HepG2 (cell line): ENCODE measurements at regions not wholly inside any gene's neighbourhood (a gene's known extent, or its start where the extent isn't known, plus 50 kb on each side); places are given as distances from the start of the nearest gene placed in this dataset.

ENCODE experiments used
- ATAC-seq: fragments of 200-7000 bp; cut with Tn5 transposase; 3 replicates; pipeline ENCODE4 v1.9.1; 2020; ENCODE audit warnings: mild to moderate bottlenecking, moderate library complexity
- BruUV-seq: library from RNA; stranded (reverse); fragments of 400-500 nt; replicated peaks from 2 replicates; lab custom pipeline; 2021; lab: Mats Ljungman, UMichigan
- CTCF ChIA-PET: fragments of 300-600 bp; formaldehyde crosslinking; extraction: SDS; loops from one replicate; lab custom pipeline; 2021; ENCODE audit warnings: low total read pairs, inconsistent platforms, low intra/inter-chr PET ratio; lab: Yijun Ruan, JAX
- POLR2A ChIA-PET: fragments of 350-600 bp; sonication (Branson Sonifier 250); formaldehyde crosslinking; loops from one replicate; lab custom pipeline; 2020; ENCODE audit warnings: antibody characterized with exemption, inconsistent platforms; lab: Yijun Ruan, JAX
- DNase-seq: peaks from one replicate; pipeline ENCODE4 v3.0.0-alpha.2; 2015; ENCODE audit warnings: low spot score
- FAIRE-seq: peaks from 3 replicates; lab custom pipeline; 2011; peaks lifted over from hg19 to GRCh38; lab: Jason Lieb, UNC
- H2AFZ ChIP-seq: one replicate; pipeline ENCODE4 v1.6.1; 2011; ENCODE audit warnings: low read length, inconsistent platforms
- H3K27ac ChIP-seq: fragments of 300-600 bp; 3 replicates; pipeline ENCODE4 v1.8.0; 2011; ENCODE audit warnings: mixed run types, mild to moderate bottlenecking, mixed read lengths, low read length, inconsistent platforms; ENCODE audit not compliant: insufficient read depth; ENCODE audit errors: extremely low read length
- H3K27me3 ChIP-seq, 2 experiments: fragments of 200-600 bp in 1 of 2; 2 replicates in 1 of 2; 3 replicates in 1 of 2; pipeline versions ENCODE4 v1.6.0 to v1.8.0; 2011; ENCODE audit warnings: low read length in 2 of 2, mild to moderate bottlenecking in 2 of 2, moderate library complexity in 2 of 2, inconsistent platforms in 1 of 2; ENCODE audit not compliant: insufficient read depth in 2 of 2, control insufficient read depth in 1 of 2
- H3K36me3 ChIP-seq, 2 experiments: fragments of 200-600 bp in 1 of 2; replicated peaks in 1 of 2; 2 replicates in 1 of 2; 3 replicates in 1 of 2; pipeline versions ENCODE4 v1.5.1 to v1.8.0; 2011; ENCODE audit warnings: low read length in 2 of 2, inconsistent platforms in 1 of 2; ENCODE audit not compliant: insufficient read depth in 2 of 2, control insufficient read depth in 1 of 2
- H3K4me1 ChIP-seq: 2 replicates; pipeline ENCODE4 v1.5.1; 2012; ENCODE audit warnings: low read length, inconsistent platforms; ENCODE audit not compliant: insufficient read depth
- H3K4me2 ChIP-seq: 2 replicates; pipeline ENCODE4 v1.6.0; 2011; ENCODE audit warnings: low read depth, low read length, inconsistent platforms
- H3K4me3 ChIP-seq, 3 experiments: fragments of 200-600 bp in 1 of 3; sonication (generic), shearing (Covaris generic) in 1 of 3; replicated peaks in 1 of 3; 2 replicates each; pipeline ENCODE4 v1.5.1; 2011 to 2016; ENCODE audit warnings: low read length in 3 of 3, inconsistent platforms in 2 of 3, low read depth in 2 of 3, mild to moderate bottlenecking in 2 of 3, control low read depth in 1 of 3, mixed read lengths in 1 of 3; ENCODE audit not compliant: insufficient read depth in 1 of 3
- H3K79me2 ChIP-seq: one replicate; pipeline ENCODE4 v1.6.1; 2011; ENCODE audit warnings: low read length, inconsistent platforms; ENCODE audit not compliant: insufficient read depth
- H3K9ac ChIP-seq: 2 replicates; pipeline ENCODE4 v1.6.0; 2011; ENCODE audit warnings: mild to moderate bottlenecking, low read depth, low read length, inconsistent platforms; ENCODE audit not compliant: insufficient read depth
- H3K9me3 ChIP-seq: 2 replicates; pipeline ENCODE4 v1.5.1; 2012; ENCODE audit warnings: mild to moderate bottlenecking, low read length
- H4K20me1 ChIP-seq: 2 replicates; pipeline ENCODE4 v1.6.0; 2011; ENCODE audit warnings: inconsistent platforms, mild to moderate bottlenecking, low read length, moderate library complexity; ENCODE audit not compliant: insufficient read depth
- SMAD1 ChIP-seq: sonication (generic); formaldehyde crosslinking; IDR thresholded peaks from 2 replicates; pipeline ENCODE4 v1.4.0; 2020; ENCODE audit warnings: missing genetic modification reagents, low read depth, mild to moderate bottlenecking, borderline replicate concordance
- SMARCC2 ChIP-seq: fragments of 450-650 bp; IDR thresholded peaks from 2 replicates; pipeline ENCODE4 v1.6.1; 2017; ENCODE audit warnings: antibody characterized with exemption, mild to moderate bottlenecking
- SNAI1 ChIP-seq: sonication (generic); formaldehyde crosslinking; IDR thresholded peaks from 2 replicates; pipeline ENCODE4 v1.5.0; 2020; ENCODE audit warnings: mild to moderate bottlenecking, missing genetic modification reagents, borderline replicate concordance
- SYNCRIP ChIP-seq: fragments of 200-400 bp; formaldehyde crosslinking; IDR thresholded peaks from 2 replicates; pipeline ENCODE4 v1.6.1; 2018; ENCODE audit warnings: mild to moderate bottlenecking, low read depth, low read length; ENCODE audit not compliant: insufficient read depth
- U2AF1 ChIP-seq: fragments of 200-400 bp; formaldehyde crosslinking; optimal IDR thresholded peaks from 2 replicates; pipeline ENCODE3; 2017; ENCODE audit warnings: mild to moderate bottlenecking, low read depth, low read length
- ZBTB10 ChIP-seq: sonication (generic); formaldehyde crosslinking; IDR thresholded peaks from 2 replicates; pipeline ENCODE4 v1.4.0; 2020; ENCODE audit warnings: missing genetic modification reagents, borderline replicate concordance
- ZNF616 ChIP-seq: sonication (generic); formaldehyde crosslinking; IDR thresholded peaks from 2 replicates; pipeline ENCODE4 v1.5.0; 2020; ENCODE audit warnings: low read depth, mild to moderate bottlenecking, missing genetic modification reagents
- ZNF784 ChIP-seq: sonication (generic); formaldehyde crosslinking; IDR thresholded peaks from 2 replicates; pipeline ENCODE4 v1.5.1; 2020; ENCODE audit warnings: missing genetic modification reagents, mild to moderate bottlenecking, borderline replicate concordance
- ZSCAN25 ChIP-seq: sonication (generic); formaldehyde crosslinking; IDR thresholded peaks from 2 replicates; pipeline ENCODE4 v1.8.0; 2022; ENCODE audit warnings: mild to moderate bottlenecking, missing genetic modification reagents
- WGBS: methylation state at CpG from one replicate; pipeline ENCODE4 v1.1.6; 2017; ENCODE audit warnings: low lambda C conversion rate; 5-methylcytosine and 5-hydroxymethylcytosine counted together
- in situ Hi-C: cut with HindIII; loops from 2 replicates; pipeline ENCODE4 v1.10.0; 2017; ENCODE audit warnings: low pct_unique_long_range_greater_than_20kb; ENCODE audit not compliant: extremely low pct_ligation_motif_present
- intact Hi-C: fragments of 100-400 bp; cut with micrococcal nuclease; formaldehyde crosslinking; loops from one replicate; pipeline ENCODE4 v1.10.0; 2022; ENCODE audit not compliant: unreplicated experiment

GRCh38 chr2:7633566-7634153 lies 716.4 kb downstream of the RNF144A start (continued):
- no peak for TF ChIP-seq ZNF784 (CRISPR knock-in tag)
- no peak for TF ChIP-seq SMAD1
- TF ChIP-seq SNAI1 (CRISPR knock-in tag): no peak
- TF ChIP-seq ZNF616 (CRISPR knock-in tag): no peak
- TF ChIP-seq ZSCAN25 (CRISPR knock-in tag): no peak
- no peak for TF ChIP-seq SYNCRIP
- TF ChIP-seq U2AF1: no peak

- no peaks in the 10 kb centered on the region for H3K36me3 ChIP-seq
- CTCF ChIA-PET: no interaction called here
- TF ChIP-seq ZBTB10 (CRISPR knock-in tag) (no peak), SMARCC2 (no peak)
Observed at GRCh38 chr2:7634409-7634808, 717.2 kb downstream of the RNF144A start.

More at GRCh38 chr2:7634409-7634808, 717.2 kb downstream of the RNF144A start:
- DNase-seq (no peak), FAIRE-seq (no peak), ATAC-seq (no peak)
- Histone ChIP-seq H3K4me2 (no peak overlapping the region), H3K27ac (no peak overlapping the region), H2AFZ (no peak overlapping the region), H3K27me3 (no peaks in the 10 kb centered on the region; a peak in 1 of 5 replicates), H3K9ac (no peak overlapping the region), H3K9me3 (no peaks in the 10 kb centered on the region), H4K20me1 (no peaks in the 10 kb centered on the region), H3K79me2 (no peaks in the 10 kb centered on the region), H3K4me1 (no peaks in the 10 kb centered on the region), H3K4me3 (no peak overlapping the region)
- POLR2A ChIA-PET: no interaction called here
- WGBS: 19% methylated on average over 7 of the region's 7 CpGs
- no TSS peak for BruUV-seq
- intact Hi-C loops: no loop called here
- in situ Hi-C loops: no loop called here
